HG03565 (cell line): ENCODE measurements at regions not wholly inside any gene's neighbourhood (a gene's known extent, or its start where the extent isn't known, plus 50 kb on each side); places are given as distances from the start of the nearest gene placed in this dataset.
"Not testable (repeated sequence)": the region's sequence is repeated elsewhere in the genome, so short reads cannot be mapped to it uniquely, and the experiment has no call there.

Experiments
- ATAC-seq: cut with Tn5 transposase; IDR thresholded peaks from one replicate; pipeline ENCODE4 v1.9.1; 2021; ENCODE audit warnings: mild to moderate bottlenecking, moderate library complexity; ENCODE audit not compliant: unreplicated experiment

GRCh38 chr1:157369808-157370521 is 182.3 kb downstream of the FCRL5 start:
- ATAC-seq, result no peak

- ATAC-seq, result not testable (repeated sequence)
Measured at GRCh38 chr1:157368941-157369340, 183.4 kb downstream of the FCRL5 start.

DNA sequence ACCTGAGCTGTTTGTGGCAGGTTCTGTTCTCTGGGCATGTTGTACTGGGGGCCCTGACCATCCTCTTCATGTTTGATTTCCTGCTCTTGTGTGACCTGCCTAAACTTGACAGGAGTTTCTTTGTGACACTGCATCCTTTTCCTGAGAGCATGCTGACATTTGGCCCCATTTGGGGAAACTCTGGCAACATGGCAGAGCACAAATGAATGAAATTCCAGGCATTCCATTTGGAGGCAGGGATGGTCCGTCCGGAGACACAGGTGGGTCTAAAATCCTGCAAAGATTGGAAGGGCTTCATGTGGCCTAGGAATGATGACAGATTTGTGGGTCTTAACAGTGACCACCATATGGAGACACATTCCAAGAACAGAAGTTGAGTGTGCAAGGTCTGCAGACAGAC is 184.0 kb downstream of the FCRL5 start:
- ATAC-seq, result no peak

- ATAC-seq, result no peak
Measured at GRCh38 chr1:157367870-157368269, 184.4 kb downstream of the FCRL5 start.

GRCh38 chr1:157367091-157367739 is 185.1 kb downstream of the FCRL5 start:
- no peak for ATAC-seq

DNA sequence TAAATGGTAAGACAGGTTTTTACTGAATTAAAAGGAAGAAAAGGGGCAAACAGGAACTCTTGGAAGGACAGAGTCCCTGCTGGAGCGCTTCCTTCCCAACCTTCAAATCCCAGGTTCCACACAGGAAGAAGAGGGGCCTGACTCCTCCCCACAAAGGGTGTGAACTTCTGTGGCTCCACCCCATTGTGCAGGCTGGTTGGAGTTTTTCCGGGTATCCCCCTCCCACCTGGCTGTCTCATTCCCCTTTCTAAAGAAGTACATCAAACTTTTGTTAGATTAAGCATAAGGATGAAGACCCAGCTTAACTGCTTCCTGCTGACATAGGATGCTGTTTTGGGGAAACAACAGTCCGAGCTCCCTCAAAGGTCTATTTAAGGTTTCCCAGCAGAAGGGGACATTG is 187.7 kb downstream of the FCRL5 start:
- no peak for ATAC-seq

GRCh38 chr1:157363660-157364140 is 188.6 kb downstream of the FCRL5 start:
- peak; percentile 67 for ATAC-seq

DNA sequence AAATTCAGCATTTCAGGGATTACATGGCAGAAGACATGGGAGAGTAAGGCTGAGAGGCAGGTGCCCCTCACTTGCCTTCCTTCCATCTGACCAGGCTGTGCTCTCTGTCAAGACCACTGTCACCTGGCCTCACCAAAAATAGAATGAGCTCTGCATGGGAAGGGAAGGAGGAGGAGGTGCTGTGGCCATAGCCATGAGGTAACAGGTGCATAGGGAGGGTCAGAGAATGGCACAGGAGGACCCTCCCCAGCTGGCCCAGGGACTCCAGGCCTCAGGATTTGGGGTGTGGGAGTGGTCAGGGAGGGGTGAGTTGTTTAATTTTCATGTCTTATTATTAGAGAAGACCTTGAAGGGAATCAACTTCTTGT is 192.3 kb downstream of the FCRL5 start:
- no peak for ATAC-seq

DNA sequence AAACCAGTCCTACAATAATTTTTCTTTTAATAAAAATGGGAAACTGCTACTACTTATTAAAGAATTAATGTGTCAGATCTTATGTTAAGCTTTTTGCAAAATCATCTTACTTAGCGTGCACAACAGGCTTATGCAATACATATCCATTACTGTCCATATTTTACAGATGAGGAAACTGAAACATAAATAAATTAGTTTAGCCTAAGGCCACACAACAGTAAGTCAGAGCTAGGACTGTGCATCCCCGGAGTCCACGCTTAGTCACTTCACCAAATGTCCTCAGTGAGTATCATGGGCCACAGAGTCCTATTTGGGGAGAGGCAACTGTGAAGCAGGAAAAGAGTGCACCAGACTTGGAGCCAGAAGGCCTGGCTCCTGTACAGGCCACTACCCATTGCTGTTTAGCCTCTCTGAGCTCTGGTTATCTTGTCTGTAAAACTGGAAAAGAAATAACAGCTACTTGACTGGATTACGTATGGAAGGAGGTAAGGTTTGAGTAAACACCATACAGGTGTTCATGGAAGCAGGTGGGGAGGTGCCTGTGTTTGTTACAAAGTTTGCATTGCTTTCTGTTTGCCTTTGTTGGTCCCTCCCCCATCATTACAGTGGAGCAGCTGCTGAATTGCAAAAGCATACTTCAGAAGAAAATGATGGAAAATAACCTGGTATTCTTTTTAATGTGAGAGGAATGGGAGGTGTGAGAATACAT is 192.8 kb downstream of the FCRL5 start:
- no peak for ATAC-seq

GRCh38 chr1:157357111-157357510 is 195.2 kb downstream of the FCRL5 start:
- ATAC-seq, result no peak

- ATAC-seq, result no peak
Measured at GRCh38 chr1:157356601-157357000, 195.7 kb downstream of the FCRL5 start.

- no peak for ATAC-seq
Measured at GRCh38 chr1:157353546-157353945, 198.8 kb downstream of the FCRL5 start.

GRCh38 chr1:157352817-157353408 is 199.4 kb downstream of the FCRL5 start:
- ATAC-seq, result no peak

- no peak for ATAC-seq
Measured at GRCh38 chr1:157352216-157352615, 200.1 kb downstream of the FCRL5 start.

DNA sequence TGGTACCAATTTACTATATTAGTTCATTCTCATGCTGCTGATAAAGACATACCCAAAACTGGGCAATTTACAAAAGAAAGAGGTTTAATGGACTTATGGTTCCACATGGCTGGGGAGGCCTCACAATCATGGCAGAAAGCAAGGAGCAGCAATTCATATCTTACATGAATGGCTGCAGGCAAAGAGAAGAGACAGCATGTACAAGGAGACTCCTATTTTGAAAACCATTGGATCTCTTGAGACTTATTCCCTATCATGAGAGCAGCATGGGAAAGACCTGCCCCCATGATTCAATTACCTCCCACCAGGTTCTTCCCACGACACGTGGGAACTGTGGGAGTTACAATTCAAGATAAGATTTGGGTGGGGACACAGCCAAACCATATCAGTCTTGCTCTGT is 200.5 kb downstream of the FCRL5 start:
- ATAC-seq, result not testable (repeated sequence)

DNA sequence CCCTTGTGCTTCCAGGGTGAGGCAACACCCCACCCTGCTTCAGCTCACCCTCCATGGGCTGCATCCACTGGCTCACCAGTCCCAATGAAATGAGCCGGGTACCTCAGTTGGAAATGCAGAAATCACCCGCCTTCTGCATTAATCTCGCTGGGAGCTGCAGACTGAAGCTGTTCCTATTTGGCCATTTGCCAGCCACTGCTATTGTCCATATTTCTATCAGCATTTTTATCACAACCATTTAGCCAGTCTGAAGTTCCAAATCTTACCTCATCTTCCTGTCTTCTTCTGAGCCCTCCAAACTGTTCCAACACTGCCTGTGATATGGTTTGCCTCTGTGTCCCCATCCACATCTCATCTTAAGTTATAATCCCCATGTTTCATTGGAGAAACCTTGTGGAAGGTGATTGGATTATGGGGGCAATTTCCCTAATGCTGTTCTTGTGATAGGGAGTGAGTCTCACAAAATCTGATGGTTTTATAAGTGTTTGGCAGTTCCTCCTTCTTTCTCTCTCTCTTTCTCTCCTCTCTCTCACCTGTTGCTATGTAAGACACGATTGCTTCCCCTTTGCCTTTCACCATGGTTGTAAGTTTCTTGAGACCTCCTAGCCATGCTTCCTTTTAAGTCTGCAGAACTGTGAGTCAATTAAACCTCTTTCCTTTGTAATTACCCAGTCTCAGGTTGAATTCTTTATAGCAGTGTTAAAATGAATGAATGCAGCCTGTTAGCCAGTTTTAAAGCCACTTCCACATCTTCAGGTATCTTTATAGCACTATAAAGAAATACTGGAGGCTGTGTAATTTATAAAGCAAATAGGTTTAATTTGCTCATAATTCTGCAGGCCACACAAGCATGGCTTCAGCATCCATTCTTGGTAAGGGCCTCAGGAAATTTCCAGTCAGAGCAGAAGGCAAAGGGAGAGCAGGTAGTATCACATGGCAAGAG is 203.5 kb downstream of the FCRL5 start:
- no peak for ATAC-seq

DNA sequence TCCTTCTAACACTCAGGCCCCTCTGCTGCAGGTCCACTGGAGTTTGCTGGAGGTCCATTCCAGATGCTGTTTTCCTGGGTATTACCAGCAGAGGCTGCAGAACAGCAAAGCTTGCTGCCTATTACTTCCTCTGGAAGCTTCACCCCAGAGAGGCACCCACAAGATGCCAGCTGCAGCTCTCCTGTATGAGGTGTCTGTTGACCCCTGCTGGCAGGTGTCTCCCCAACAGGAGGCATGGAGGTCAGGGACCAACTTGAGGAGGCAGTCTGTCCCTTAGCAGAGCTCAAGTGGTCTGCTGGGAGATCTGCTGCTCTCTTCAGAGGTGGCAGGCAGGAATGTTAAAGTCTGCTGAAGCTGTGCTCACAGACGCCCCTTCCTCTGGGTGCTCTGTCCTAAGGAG is 204.8 kb downstream of the FCRL5 start:
- ATAC-seq, result no peak

GRCh38 chr1:157337785-157338184 is 199.6 kb upstream of the ETV3 start:
- not testable (repeated sequence) for ATAC-seq

- no peak for ATAC-seq
Measured at GRCh38 chr1:157335056-157335455, 196.9 kb upstream of the ETV3 start.

DNA sequence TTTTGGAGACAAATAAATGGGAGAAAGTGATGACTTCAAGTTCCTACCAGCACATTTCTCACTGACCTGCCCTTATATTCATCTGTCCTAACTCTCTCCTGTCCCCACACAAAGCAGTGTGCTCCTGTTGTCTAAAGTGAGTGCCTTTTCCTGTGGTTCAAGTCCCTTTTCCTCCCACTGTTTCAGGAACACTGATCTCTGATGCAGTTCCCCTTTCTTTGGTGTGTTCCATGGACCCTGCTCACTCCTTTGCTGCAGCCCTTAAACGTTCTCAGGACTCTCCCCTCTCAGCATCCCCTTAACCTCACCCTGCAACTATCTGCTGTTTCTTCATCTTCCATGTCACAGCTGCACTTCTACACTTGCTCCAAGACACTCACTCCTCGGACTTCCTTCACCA is 195.8 kb upstream of the ETV3 start:
- no peak for ATAC-seq
